GM10248 (cell line): ENCODE measurements at regions not wholly inside any gene's neighbourhood (a gene's known extent, or its start where the extent isn't known, plus 50 kb on each side); places are given as distances from the start of the nearest gene placed in this dataset.
A peak's percentile ranks its signal among the peaks of the same experiment; 100 is the strongest.

Experiments
- CTCF ChIA-PET: fragments of 300-600 bp; sonication (Branson Sonifier 250); formaldehyde crosslinking; extraction: SDS; loops from one replicate; lab custom pipeline; 2021; ENCODE audit warnings: antibody characterized with exemption; lab: Yijun Ruan, JAX
- POLR2A ChIA-PET: fragments of 350-650 bp; sonication (Branson Sonifier 250); formaldehyde crosslinking; extraction: SDS; loops from one replicate; lab custom pipeline; 2020; ENCODE audit warnings: antibody characterized with exemption; lab: Yijun Ruan, JAX
- DNase-seq: peaks from one replicate; pipeline ENCODE4 v3.0.0; 2012; ENCODE audit errors: extremely low spot score
- CTCF ChIP-seq: IDR thresholded peaks from 2 replicates; pipeline ENCODE4 v1.5.1; 2012; ENCODE audit warnings: mild to moderate bottlenecking, low read depth; ENCODE audit errors: extremely low read depth, missing control alignments, control extremely low read depth

- no peak for TF ChIP-seq CTCF
- peak; percentile 78 for DNase-seq
- ChIA-PET POLR2A (no interaction called here), CTCF (interaction anchor here (0.9 to 1.8 kb wide), 4 partner anchors 12 to 87 kb away, joined by 3 to 6 read pairs (median 4); no protein-coding TSS in a partner anchor)
Measured at GRCh38 chr1:94719926-94720793, 100.0 kb upstream of the SLC44A3 start.

- CTCF ChIA-PET = no interaction called here
- DNase-seq = no peak
- POLR2A ChIA-PET = no interaction called here
- TF ChIP-seq CTCF = no peak
Measured at GRCh38 chr1:94716965-94717364, 103.2 kb upstream of the SLC44A3 start.

GRCh38 chr1:94715321-94715720 is 104.8 kb upstream of the SLC44A3 start:
- ChIA-PET POLR2A (no interaction called here), CTCF (interaction anchor here (1.3 kb wide), 1 partner anchor 11 kb away, joined by 3 read pairs; no protein-coding TSS in a partner anchor)
- no peak for DNase-seq
- no peak for TF ChIP-seq CTCF

DNA sequence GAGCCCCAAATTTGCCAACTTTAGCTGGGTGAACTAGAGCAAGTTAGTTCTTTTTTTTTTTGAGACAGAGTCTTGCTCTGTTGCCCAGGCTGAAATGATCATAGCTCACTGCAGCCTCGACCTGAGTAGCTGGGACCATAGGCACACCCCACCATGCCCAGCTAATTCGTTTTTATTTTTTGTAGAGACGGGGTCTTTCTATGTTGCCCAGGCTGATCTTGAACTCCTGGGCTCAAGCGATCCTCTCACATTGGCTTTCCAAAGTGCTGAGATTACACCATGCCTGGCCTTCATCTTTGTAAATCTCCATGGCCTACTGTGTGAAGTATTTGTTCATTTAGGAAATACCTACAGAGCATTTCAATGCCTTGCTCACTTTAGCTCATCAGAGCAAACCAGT is 105.6 kb upstream of the SLC44A3 start:
- POLR2A ChIA-PET = no interaction called here
- CTCF ChIA-PET = interaction anchor here (1.3 to 1.5 kb wide), 4 partner anchors 8 to 16 kb away, joined by 3 to 7 read pairs (median 4); no protein-coding TSS in a partner anchor
- no peak for TF ChIP-seq CTCF
- DNase-seq = no peak

DNA sequence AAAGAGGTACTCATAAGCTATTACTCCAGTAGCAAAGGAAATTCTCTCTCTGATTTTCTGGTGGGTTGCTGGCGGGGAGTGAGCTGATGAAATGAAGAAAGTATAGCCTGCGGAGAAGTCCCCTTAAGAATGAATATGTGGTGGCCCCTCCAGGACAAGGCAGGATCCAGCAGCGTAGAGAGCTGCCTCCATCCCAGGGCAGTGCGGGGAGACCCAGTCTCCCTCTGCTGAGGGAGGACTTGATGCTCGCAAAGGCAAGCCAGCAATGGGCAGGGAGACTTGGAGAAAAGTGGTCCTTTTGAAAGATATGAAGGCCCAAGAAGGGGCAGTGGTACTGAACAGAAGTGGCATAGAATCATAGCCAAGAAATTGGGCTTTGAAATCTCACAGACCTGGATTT is 106.0 kb upstream of the SLC44A3 start:
- DNase-seq = no peak
- CTCF ChIA-PET = interaction anchor here (1.4 to 1.5 kb wide), 3 partner anchors 9 to 16 kb away, joined by 4 to 7 read pairs (median 5); no protein-coding TSS in a partner anchor
- POLR2A ChIA-PET = no interaction called here
- no peak for TF ChIP-seq CTCF

GRCh38 chr1:94713472-94714141 is 106.5 kb upstream of the SLC44A3 start:
- DNase-seq = peak; percentile 47
- TF ChIP-seq CTCF = no peak
- ChIA-PET CTCF (interaction anchor here (0.9 to 2.3 kb wide), 5 partner anchors 9 to 232 kb away, joined by 3 to 7 read pairs (median 5); no protein-coding TSS in a partner anchor), POLR2A (no interaction called here)
